Esophagus squamous epithelium (tissue), 4 donors: ENCODE measurements at regions not wholly inside any gene's neighbourhood (a gene's known extent, or its start where the extent isn't known, plus 50 kb on each side); places are given as distances from the start of the nearest gene placed in this dataset.

Source experiments
- CTCF ChIP-seq, 6 experiments: fragments of 450-650 bp in 4 of 6; fragments of 200-600 bp in 2 of 6; sonication (generic) in 2 of 6; IDR thresholded peaks; one replicate each; pipeline ENCODE4 v1.5.1; 2016 to 2019; ENCODE audit warnings: antibody characterized with exemption in 6 of 6, mild to moderate bottlenecking in 4 of 6, moderate library complexity in 4 of 6
- POLR2A ChIP-seq, 4 donors: fragments of 450-650 bp; IDR thresholded peaks; one replicate each; pipeline ENCODE4 v1.6.1; 2017; ENCODE audit warnings: antibody characterized with exemption in 4 of 4, mild to moderate bottlenecking in 4 of 4, moderate library complexity in 3 of 4

GRCh38 chr2:56014046-56014730 is 90.6 kb upstream of the EFEMP1 start:
- TF ChIP-seq CTCF (IDR thresholded peaks at IDR 0.05) (no peak), POLR2A (IDR thresholded peaks at IDR 0.05) (no peak)
